ENCODE measurements at regions not wholly inside any gene's neighbourhood (a gene's known extent, or its start where the extent isn't known, plus 50 kb on each side); places are given as distances from the start of the nearest gene placed in this dataset.

- no peak for TF ChIP-seq POLR2A (IDR thresholded peaks at IDR 0.05; ENCODE audit: low read depth, low read length)
- no peak for TF ChIP-seq POLR2AphosphoS5 (IDR thresholded peaks at IDR 0.05; ENCODE audit: low read depth, low read length)
- TF ChIP-seq SPI1 (IDR thresholded peaks at IDR 0.05; ENCODE audit: low read depth, low read length): no peak
- TF ChIP-seq TAF1 (IDR thresholded peaks at IDR 0.05; ENCODE audit: low read depth, low read length): no peak
- no peak for TF ChIP-seq POU2F2 (IDR thresholded peaks at IDR 0.05; ENCODE audit: low read depth, low read length)
- TF ChIP-seq PAX5 (IDR thresholded peaks at IDR 0.05; ENCODE audit: insufficient read depth, low read length, severe bottlenecking): no peak
These were observed 67.3 kb upstream of the MED4 start for GRCh38 chr13:48162217-48162616.
